ENCODE measurements at regions not wholly inside any gene's neighbourhood (a gene's known extent, or its start where the extent isn't known, plus 50 kb on each side); places are given as distances from the start of the nearest gene placed in this dataset.

DNA sequence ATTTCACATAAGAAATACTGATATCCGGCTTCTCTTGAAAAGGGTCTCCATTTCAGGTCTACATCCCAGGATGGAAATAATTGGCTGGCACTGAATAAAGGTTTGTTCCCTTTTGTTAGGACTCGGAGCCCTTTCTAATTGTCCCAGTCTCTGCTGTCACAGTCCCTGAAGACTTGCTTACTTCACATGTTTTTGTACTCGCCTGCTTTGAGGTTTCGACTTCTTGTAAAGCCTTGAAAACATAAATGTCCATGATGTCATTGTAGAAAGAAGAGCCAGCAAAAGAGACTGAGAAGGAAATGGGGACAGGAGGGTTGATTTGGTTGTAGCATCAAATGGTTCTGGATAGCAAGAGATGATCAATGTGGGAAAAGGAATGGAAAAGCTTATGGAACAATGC, 963.4 kb upstream of the SEMA6D start:
- Mint-ChIP-seq H3K27me3 (ENCODE audit: insufficient read depth) (no peaks in the 10 kb centered on the region), H3K4me3 (no peak overlapping the region), H3K36me3 (ENCODE audit: low read depth) (peaks cover 3% of the 10 kb centered on the region), H3K9me3 (peaks cover 20% of the 10 kb centered on the region), H3K4me1 (no peaks in the 10 kb centered on the region), H3K27ac (no peak overlapping the region)
- no peaks in the 10 kb centered on the region for H3K36me3 ChIP-seq (ENCODE audit: control insufficient read depth, insufficient read depth, low read length)
- peaks cover 7% of the 10 kb centered on the region for H3K9me3 ChIP-seq (ENCODE audit: control insufficient read depth, low read length)
- no peaks in the 10 kb centered on the region for H3K27me3 ChIP-seq (ENCODE audit: control insufficient read depth, insufficient read depth, low read length, poor library complexity, severe bottlenecking)
- TF ChIP-seq, protein P1, sequence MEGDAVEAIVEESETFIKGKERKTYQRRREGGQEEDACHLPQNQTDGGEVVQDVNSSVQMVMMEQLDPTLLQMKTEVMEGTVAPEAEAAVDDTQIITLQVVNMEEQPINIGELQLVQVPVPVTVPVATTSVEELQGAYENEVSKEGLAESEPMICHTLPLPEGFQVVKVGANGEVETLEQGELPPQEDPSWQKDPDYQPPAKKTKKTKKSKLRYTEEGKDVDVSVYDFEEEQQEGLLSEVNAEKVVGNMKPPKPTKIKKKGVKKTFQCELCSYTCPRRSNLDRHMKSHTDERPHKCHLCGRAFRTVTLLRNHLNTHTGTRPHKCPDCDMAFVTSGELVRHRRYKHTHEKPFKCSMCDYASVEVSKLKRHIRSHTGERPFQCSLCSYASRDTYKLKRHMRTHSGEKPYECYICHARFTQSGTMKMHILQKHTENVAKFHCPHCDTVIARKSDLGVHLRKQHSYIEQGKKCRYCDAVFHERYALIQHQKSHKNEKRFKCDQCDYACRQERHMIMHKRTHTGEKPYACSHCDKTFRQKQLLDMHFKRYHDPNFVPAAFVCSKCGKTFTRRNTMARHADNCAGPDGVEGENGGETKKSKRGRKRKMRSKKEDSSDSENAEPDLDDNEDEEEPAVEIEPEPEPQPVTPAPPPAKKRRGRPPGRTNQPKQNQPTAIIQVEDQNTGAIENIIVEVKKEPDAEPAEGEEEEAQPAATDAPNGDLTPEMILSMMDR (conservative IDR thresholded peaks at IDR 0.05) = no peak
- WGBS, 2 experiments (ENCODE audit: insufficient coverage in 1 of 2, insufficient read length in 1 of 2) = 93 to 95% methylated on average over 3 to 4 of the region's 4 CpGs
- H3K27ac ChIP-seq (ENCODE audit: low read depth, low read length) = no peak overlapping the region
- no peak overlapping the region for H3K9ac ChIP-seq (ENCODE audit: extremely low read depth, low read length, poor library complexity, severe bottlenecking)
- no peaks in the 10 kb centered on the region for H3K4me1 ChIP-seq (ENCODE audit: control insufficient read depth, insufficient read depth, low read length)
- no peak overlapping the region for H3K4me3 ChIP-seq (ENCODE audit: low read length)
- no peak for DNase-seq

DNA sequence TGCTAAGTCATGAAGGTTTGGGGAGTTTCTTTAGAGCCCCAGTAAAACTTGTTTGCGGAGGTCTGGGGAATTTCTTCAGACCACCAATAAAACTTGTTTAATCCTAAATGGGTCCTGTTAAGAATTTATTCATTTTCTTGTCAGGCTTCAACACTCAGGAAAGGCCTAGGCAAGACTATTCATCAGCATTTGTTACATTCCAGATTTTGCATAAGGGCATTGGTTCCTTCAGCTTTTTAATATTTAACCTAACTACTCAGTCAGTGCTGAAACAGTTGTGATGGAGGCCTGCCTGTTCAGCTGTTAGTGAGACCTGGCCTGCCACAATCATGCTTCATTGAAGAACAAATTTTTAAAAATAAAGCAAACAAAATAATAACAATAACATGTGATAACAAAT, 954.2 kb upstream of the SEMA6D start:
- Histone ChIP-seq H3K9ac (ENCODE audit: extremely low read depth, low read length, poor library complexity, severe bottlenecking) (no peak overlapping the region), H3K36me3 (ENCODE audit: control insufficient read depth, insufficient read depth, low read length) (no peaks in the 10 kb centered on the region), H3K4me3 (ENCODE audit: low read length) (no peak overlapping the region), H3K27me3 (ENCODE audit: control insufficient read depth, insufficient read depth, low read length, poor library complexity, severe bottlenecking) (no peaks in the 10 kb centered on the region), H3K27ac (ENCODE audit: low read depth, low read length) (no peak overlapping the region), H3K4me1 (ENCODE audit: control insufficient read depth, insufficient read depth, low read length) (no peaks in the 10 kb centered on the region), H3K9me3 (ENCODE audit: control insufficient read depth, low read length) (peaks cover 6% of the 10 kb centered on the region)
- Mint-ChIP-seq H3K27ac (no peak overlapping the region), H3K9me3 (peaks cover 12% of the 10 kb centered on the region), H3K4me1 (no peaks in the 10 kb centered on the region), H3K36me3 (ENCODE audit: low read depth) (no peaks in the 10 kb centered on the region), H3K4me3 (no peak overlapping the region), H3K27me3 (ENCODE audit: insufficient read depth) (no peaks in the 10 kb centered on the region)
- WGBS, 2 experiments (ENCODE audit: insufficient coverage in 1 of 2, insufficient read length in 1 of 2) = 100% methylated on average over 1 of the region's 1 CpG
- TF ChIP-seq, protein P1 (conservative IDR thresholded peaks at IDR 0.05) = no peak
- no peak for DNase-seq

DNA sequence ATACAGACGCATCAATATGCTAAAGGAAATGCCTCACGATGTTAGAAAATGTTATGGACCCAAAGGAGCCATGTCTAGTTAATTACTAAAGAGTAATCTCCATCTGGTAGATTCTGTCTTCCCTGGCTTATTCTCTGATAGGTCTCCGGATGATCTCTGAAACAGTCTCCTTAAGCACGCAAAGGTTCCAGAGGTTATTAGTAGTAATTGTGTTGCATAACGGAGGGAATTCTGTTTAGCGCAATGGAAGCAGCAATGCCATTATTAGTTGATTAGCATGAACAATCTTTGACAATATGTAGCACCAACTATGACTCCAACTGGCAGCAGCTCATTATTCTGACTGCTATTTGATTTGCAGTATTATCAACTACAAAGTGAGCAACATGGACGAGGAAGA, 952.5 kb upstream of the SEMA6D start:
- no peaks in the 10 kb centered on the region for H3K36me3 ChIP-seq (ENCODE audit: control insufficient read depth, insufficient read depth, low read length)
- no peak for DNase-seq
- H3K9ac ChIP-seq (ENCODE audit: extremely low read depth, low read length, poor library complexity, severe bottlenecking) = no peak overlapping the region
- peaks cover 5% of the 10 kb centered on the region for H3K36me3 Mint-ChIP-seq (ENCODE audit: low read depth)
- H3K4me1 ChIP-seq (ENCODE audit: control insufficient read depth, insufficient read depth, low read length) = no peaks in the 10 kb centered on the region
- no peak overlapping the region for H3K4me3 Mint-ChIP-seq
- TF ChIP-seq, protein P1 (conservative IDR thresholded peaks at IDR 0.05) = no peak
- H3K9me3 Mint-ChIP-seq = peaks cover 26% of the 10 kb centered on the region
- no peaks in the 10 kb centered on the region for H3K27me3 ChIP-seq (ENCODE audit: control insufficient read depth, insufficient read depth, low read length, poor library complexity, severe bottlenecking)
- no peak overlapping the region for H3K4me3 ChIP-seq (ENCODE audit: low read length)
- no peak overlapping the region for H3K27ac ChIP-seq (ENCODE audit: low read depth, low read length)
- no peaks in the 10 kb centered on the region for H3K4me1 Mint-ChIP-seq
- no peak overlapping the region for H3K27ac Mint-ChIP-seq
- 94 to 95% methylated on average over 3 to 7 of the region's 7 CpGs for WGBS, 2 experiments (ENCODE audit: insufficient coverage in 1 of 2, insufficient read length in 1 of 2)
- H3K27me3 Mint-ChIP-seq (ENCODE audit: insufficient read depth) = no peaks in the 10 kb centered on the region
- H3K9me3 ChIP-seq (ENCODE audit: control insufficient read depth, low read length) = peaks cover 23% of the 10 kb centered on the region
